ENCODE measurements at regions not wholly inside any gene's neighbourhood (a gene's known extent, or its start where the extent isn't known, plus 50 kb on each side); places are given as distances from the start of the nearest gene placed in this dataset.

DNA sequence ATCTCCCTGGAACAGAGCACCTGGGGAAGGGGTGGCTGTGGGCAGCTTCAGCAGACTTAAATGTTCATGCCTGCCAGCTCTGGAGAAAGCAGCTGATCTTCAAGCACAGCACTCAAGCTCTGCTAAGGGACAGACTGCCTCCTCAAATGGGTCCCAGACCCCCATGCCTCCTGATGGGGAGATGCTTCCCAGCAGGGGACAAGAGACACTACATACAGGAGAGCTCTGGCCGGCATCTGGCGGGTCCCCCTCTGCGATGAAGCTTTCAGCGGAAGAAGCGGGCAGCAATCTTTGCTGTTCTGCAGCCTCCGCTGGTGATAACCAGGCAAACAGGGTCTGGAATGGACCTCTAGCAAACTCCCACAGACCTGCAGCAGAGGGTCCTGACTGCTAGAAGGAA lies 294.8 kb downstream of the RND3 start:
- TF ChIP-seq ZFP3 (CRISPR knock-in tag; IDR thresholded peaks at IDR 0.05) = no peak
- no peak for TF ChIP-seq ZNF565 (CRISPR knock-in tag; conservative IDR thresholded peaks at IDR 0.05; ENCODE audit: low read depth)
- no peak for TF ChIP-seq CSDC2 (CRISPR knock-in tag; IDR thresholded peaks at IDR 0.05)
- no peak for TF ChIP-seq ZC3H10 (CRISPR knock-in tag; IDR thresholded peaks at IDR 0.05)
- TF ChIP-seq, protein P1, sequence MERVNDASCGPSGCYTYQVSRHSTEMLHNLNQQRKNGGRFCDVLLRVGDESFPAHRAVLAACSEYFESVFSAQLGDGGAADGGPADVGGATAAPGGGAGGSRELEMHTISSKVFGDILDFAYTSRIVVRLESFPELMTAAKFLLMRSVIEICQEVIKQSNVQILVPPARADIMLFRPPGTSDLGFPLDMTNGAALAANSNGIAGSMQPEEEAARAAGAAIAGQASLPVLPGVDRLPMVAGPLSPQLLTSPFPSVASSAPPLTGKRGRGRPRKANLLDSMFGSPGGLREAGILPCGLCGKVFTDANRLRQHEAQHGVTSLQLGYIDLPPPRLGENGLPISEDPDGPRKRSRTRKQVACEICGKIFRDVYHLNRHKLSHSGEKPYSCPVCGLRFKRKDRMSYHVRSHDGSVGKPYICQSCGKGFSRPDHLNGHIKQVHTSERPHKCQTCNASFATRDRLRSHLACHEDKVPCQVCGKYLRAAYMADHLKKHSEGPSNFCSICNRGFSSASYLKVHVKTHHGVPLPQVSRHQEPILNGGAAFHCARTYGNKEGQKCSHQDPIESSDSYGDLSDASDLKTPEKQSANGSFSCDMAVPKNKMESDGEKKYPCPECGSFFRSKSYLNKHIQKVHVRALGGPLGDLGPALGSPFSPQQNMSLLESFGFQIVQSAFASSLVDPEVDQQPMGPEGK (CRISPR knock-in tag; IDR thresholded peaks at IDR 0.05; ENCODE audit: borderline replicate concordance) = no peak
- TF ChIP-seq, protein P2, sequence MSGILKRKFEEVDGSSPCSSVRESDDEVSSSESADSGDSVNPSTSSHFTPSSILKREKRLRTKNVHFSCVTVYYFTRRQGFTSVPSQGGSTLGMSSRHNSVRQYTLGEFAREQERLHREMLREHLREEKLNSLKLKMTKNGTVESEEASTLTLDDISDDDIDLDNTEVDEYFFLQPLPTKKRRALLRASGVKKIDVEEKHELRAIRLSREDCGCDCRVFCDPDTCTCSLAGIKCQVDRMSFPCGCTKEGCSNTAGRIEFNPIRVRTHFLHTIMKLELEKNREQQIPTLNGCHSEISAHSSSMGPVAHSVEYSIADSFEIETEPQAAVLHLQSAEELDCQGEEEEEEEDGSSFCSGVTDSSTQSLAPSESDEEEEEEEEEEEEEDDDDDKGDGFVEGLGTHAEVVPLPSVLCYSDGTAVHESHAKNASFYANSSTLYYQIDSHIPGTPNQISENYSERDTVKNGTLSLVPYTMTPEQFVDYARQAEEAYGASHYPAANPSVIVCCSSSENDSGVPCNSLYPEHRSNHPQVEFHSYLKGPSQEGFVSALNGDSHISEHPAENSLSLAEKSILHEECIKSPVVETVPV (CRISPR knock-in tag; IDR thresholded peaks at IDR 0.05) = no peak
- TF ChIP-seq ZFP30 (CRISPR knock-in tag; IDR thresholded peaks at IDR 0.05) = no peak
- no peak for ATAC-seq

DNA sequence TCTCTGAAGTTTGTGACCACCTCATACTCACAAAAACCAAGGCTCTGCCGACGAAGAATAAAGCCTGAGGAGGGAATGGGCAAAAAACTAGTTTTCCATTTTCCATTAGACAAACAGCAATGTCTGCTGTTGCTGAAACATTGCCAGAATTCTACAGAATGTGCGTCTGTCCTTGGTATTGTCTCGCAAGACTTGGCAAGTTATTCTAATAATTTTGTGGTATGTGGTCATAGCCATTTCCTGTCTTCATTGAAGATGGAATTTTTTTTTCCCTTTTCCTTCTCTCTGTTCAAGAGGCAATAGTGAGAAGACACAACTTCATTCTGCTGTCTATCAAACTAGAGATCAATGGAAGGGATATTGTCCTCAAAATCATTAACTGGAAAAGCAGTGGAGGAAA lies 296.1 kb downstream of the RND3 start:
- TF ChIP-seq, protein P3, sequence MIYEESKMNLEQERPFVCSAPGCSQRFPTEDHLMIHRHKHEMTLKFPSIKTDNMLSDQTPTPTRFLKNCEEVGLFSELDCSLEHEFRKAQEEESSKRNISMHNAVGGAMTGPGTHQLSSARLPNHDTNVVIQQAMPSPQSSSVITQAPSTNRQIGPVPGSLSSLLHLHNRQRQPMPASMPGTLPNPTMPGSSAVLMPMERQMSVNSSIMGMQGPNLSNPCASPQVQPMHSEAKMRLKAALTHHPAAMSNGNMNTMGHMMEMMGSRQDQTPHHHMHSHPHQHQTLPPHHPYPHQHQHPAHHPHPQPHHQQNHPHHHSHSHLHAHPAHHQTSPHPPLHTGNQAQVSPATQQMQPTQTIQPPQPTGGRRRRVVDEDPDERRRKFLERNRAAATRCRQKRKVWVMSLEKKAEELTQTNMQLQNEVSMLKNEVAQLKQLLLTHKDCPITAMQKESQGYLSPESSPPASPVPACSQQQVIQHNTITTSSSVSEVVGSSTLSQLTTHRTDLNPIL (CRISPR knock-in tag; IDR thresholded peaks at IDR 0.05; ENCODE audit: low read depth) = no peak
- TF ChIP-seq SNAI2 (CRISPR knock-in tag; IDR thresholded peaks at IDR 0.05) = no peak
- TF ChIP-seq ZFP30 (CRISPR knock-in tag; IDR thresholded peaks at IDR 0.05) = no peak
- no peak for TF ChIP-seq CSDC2 (CRISPR knock-in tag; IDR thresholded peaks at IDR 0.05)
- TF ChIP-seq TCF4 (CRISPR knock-in tag; IDR thresholded peaks at IDR 0.05; ENCODE audit: borderline replicate concordance) = no peak
- TF ChIP-seq ZNF565 (CRISPR knock-in tag; conservative IDR thresholded peaks at IDR 0.05; ENCODE audit: low read depth) = no peak
- no peak for TF ChIP-seq BACH2 (CRISPR knock-in tag; IDR thresholded peaks at IDR 0.05; ENCODE audit: borderline replicate concordance)
- TF ChIP-seq ESRRG (CRISPR knock-in tag; IDR thresholded peaks at IDR 0.05) = no peak
- no peak for TF ChIP-seq PPARA (CRISPR knock-in tag; IDR thresholded peaks at IDR 0.05; ENCODE audit: borderline replicate concordance)
- TF ChIP-seq GLIS3 (CRISPR knock-in tag; IDR thresholded peaks at IDR 0.05) = no peak
- TF ChIP-seq, protein P4, sequence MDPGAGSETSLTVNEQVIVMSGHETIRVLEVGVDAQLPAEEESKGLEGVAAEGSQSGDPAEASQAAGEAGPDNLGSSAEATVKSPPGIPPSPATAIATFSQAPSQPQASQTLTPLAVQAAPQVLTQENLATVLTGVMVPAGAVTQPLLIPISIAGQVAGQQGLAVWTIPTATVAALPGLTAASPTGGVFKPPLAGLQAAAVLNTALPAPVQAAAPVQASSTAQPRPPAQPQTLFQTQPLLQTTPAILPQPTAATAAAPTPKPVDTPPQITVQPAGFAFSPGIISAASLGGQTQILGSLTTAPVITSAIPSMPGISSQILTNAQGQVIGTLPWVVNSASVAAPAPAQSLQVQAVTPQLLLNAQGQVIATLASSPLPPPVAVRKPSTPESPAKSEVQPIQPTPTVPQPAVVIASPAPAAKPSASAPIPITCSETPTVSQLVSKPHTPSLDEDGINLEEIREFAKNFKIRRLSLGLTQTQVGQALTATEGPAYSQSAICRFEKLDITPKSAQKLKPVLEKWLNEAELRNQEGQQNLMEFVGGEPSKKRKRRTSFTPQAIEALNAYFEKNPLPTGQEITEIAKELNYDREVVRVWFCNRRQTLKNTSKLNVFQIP (CRISPR knock-in tag; IDR thresholded peaks at IDR 0.05; ENCODE audit: borderline replicate concordance, low read depth) = no peak
- TF ChIP-seq ISL1 (CRISPR knock-in tag; IDR thresholded peaks at IDR 0.05) = no peak
- TF ChIP-seq ZNF8 (CRISPR knock-in tag; IDR thresholded peaks at IDR 0.05) = no peak
- TF ChIP-seq ZNF70 (CRISPR knock-in tag; IDR thresholded peaks at IDR 0.05) = no peak
- TF ChIP-seq, protein P2 (CRISPR knock-in tag; IDR thresholded peaks at IDR 0.05) = no peak
- no peak for TF ChIP-seq ARNTL (CRISPR knock-in tag; IDR thresholded peaks at IDR 0.05; ENCODE audit: borderline replicate concordance, low read depth)
- ATAC-seq = no peak

DNA sequence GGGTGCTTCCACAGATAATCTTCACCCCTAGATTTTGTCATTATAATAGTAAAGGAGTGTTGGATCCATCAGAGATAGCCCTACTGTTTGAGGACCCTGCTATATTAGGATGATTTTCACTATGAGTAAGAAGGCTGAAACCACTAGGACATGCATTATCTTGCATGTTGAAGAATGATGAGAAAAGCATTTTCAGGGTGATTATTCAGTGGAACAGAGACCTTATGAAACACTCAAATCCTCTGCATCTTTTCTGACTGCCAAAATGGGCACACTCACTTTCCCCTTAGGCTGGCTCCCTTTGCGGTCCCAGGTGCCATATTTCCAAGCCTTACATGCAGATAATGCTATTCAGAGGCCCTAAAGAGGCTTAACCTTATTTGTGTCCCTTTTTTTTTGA lies 296.9 kb downstream of the RND3 start:
- ATAC-seq = no peak

More for the DNA sequence above, 296.9 kb downstream of the RND3 start:
- TF ChIP-seq PPARA (CRISPR knock-in tag; IDR thresholded peaks at IDR 0.05; ENCODE audit: borderline replicate concordance) (no peak), BACH2 (CRISPR knock-in tag; IDR thresholded peaks at IDR 0.05; ENCODE audit: borderline replicate concordance) (no peak), ZNF70 (CRISPR knock-in tag; IDR thresholded peaks at IDR 0.05) (no peak), TCF4 (CRISPR knock-in tag; IDR thresholded peaks at IDR 0.05; ENCODE audit: borderline replicate concordance) (no peak), RARB (CRISPR knock-in tag; IDR thresholded peaks at IDR 0.05) (no peak), ARNTL (CRISPR knock-in tag; IDR thresholded peaks at IDR 0.05; ENCODE audit: borderline replicate concordance, low read depth) (no peak), ESRRG (CRISPR knock-in tag; IDR thresholded peaks at IDR 0.05) (no peak), SNAI2 (CRISPR knock-in tag; IDR thresholded peaks at IDR 0.05) (no peak), TOX (CRISPR knock-in tag; IDR thresholded peaks at IDR 0.05; ENCODE audit: borderline replicate concordance) (no peak), ZC3H10 (CRISPR knock-in tag; IDR thresholded peaks at IDR 0.05) (no peak), ZFP30 (CRISPR knock-in tag; IDR thresholded peaks at IDR 0.05) (no peak), ZNF565 (CRISPR knock-in tag; conservative IDR thresholded peaks at IDR 0.05; ENCODE audit: low read depth) (no peak), CSDC2 (CRISPR knock-in tag; IDR thresholded peaks at IDR 0.05) (no peak), OSR1 (CRISPR knock-in tag; IDR thresholded peaks at IDR 0.05) (no peak)
- TF ChIP-seq, protein P2 (CRISPR knock-in tag; IDR thresholded peaks at IDR 0.05) = no peak

Measured in SK-N-SH treated with all-trans-retinoic acid at 6 μM for 48 hours (cell line).